T47D (cell line): ENCODE measurements at regions not wholly inside any gene's neighbourhood (a gene's known extent, or its start where the extent isn't known, plus 50 kb on each side); places are given as distances from the start of the nearest gene placed in this dataset.

Experiments
- DNase-seq, 2 experiments: peaks; one replicate each; pipeline versions ENCODE4 v3.0.0 to v3.0.0-alpha.2; 2011 to 2012; ENCODE audit warnings: low read depth in 1 of 2, low spot score in 1 of 2
- JUND ChIP-seq: IDR thresholded peaks from 2 replicates; pipeline ENCODE4 v1.6.1; 2012; ENCODE audit warnings: low read depth
- in situ Hi-C: cut with HindIII; loops from 2 replicates; pipeline ENCODE4 v1.10.0; 2016; ENCODE audit warnings: low sequenced_read_pairs, low pct_unique_long_range_greater_than_20kb

- in situ Hi-C loops, result no loop called here
- TF ChIP-seq JUND, result no peak
- peak in 1 of 2 experiments; percentile 26 for DNase-seq
These were observed 192.5 kb upstream of the RREB1 start for GRCh38 chr6:6915219-6915618.

GRCh38 chr6:6915813-6916547 is 191.8 kb upstream of the RREB1 start:
- peak in 1 of 2 experiments; percentile 35 for DNase-seq
- in situ Hi-C loops, result no loop called here
- no peak for TF ChIP-seq JUND

GRCh38 chr6:6916598-6916997 is 191.2 kb upstream of the RREB1 start:
- DNase-seq, result no peak
- no peak for TF ChIP-seq JUND
- in situ Hi-C loops, result no loop called here

- TF ChIP-seq JUND, result no peak
- DNase-seq, result no peak
- in situ Hi-C loops, result no loop called here
These were observed 189.4 kb upstream of the RREB1 start for GRCh38 chr6:6918216-6918983.

GRCh38 chr6:6919173-6919572 is 188.6 kb upstream of the RREB1 start:
- DNase-seq, result no peak
- TF ChIP-seq JUND, result no peak
- in situ Hi-C loops, result no loop called here

GRCh38 chr6:6920114-6920986 is 187.4 kb upstream of the RREB1 start:
- in situ Hi-C loops, result no loop called here
- no peak for DNase-seq
- no peak for TF ChIP-seq JUND

- DNase-seq, result no peak
- in situ Hi-C loops, result no loop called here
- TF ChIP-seq JUND, result no peak
These were observed 186.8 kb upstream of the RREB1 start for GRCh38 chr6:6920987-6921313.

GRCh38 chr6:6922166-6922565 is 185.6 kb upstream of the RREB1 start:
- in situ Hi-C loops, result no loop called here
- DNase-seq, result no peak
- no peak for TF ChIP-seq JUND

GRCh38 chr6:6923605-6924004 is 184.2 kb upstream of the RREB1 start:
- no peak for TF ChIP-seq JUND
- no peak for DNase-seq
- in situ Hi-C loops, result no loop called here

GRCh38 chr6:6924708-6925107 is 183.1 kb upstream of the RREB1 start:
- DNase-seq, result no peak
- in situ Hi-C loops, result no loop called here
- TF ChIP-seq JUND, result no peak

GRCh38 chr6:6925391-6926164 is 182.2 kb upstream of the RREB1 start:
- no peak for DNase-seq
- no peak for TF ChIP-seq JUND
- in situ Hi-C loops, result no loop called here

GRCh38 chr6:6926856-6927255 is 180.9 kb upstream of the RREB1 start:
- TF ChIP-seq JUND, result no peak

More at GRCh38 chr6:6926856-6927255, 180.9 kb upstream of the RREB1 start:
- in situ Hi-C loops, result no loop called here
- DNase-seq, result no peak
